ENCODE measurements at regions not wholly inside any gene's neighbourhood (a gene's known extent, or its start where the extent isn't known, plus 50 kb on each side); places are given as distances from the start of the nearest gene placed in this dataset.

DNA sequence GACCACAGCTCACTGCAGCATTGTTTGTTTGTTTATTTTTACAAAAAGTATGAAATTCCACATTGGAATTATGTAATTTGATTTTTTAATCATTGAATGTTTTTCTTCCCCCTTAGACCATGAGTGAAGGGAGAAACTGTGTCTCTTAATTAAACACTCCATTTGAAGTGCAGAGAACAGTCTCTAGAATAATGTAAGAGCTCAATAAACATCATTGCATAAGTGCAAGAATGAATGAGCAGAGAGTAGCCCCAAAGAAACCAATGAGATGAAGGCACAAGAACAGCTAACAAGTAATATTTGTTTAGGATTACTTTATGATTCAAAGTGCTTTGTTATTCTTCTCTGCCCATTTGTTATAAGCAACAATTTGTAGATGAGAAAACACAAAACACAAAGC is 921.3 kb upstream of the LCORL start:
- no peak for TF ChIP-seq CHD2 (IDR thresholded peaks at IDR 0.05; ENCODE audit: low read length, partially characterized antibody)
- no peak for TF ChIP-seq EP300 (IDR thresholded peaks at IDR 0.05; ENCODE audit: borderline replicate concordance in 1 of 2, low read depth in 1 of 2, low read length in 1 of 2)
- no peak for TF ChIP-seq RFX5 (IDR thresholded peaks at IDR 0.05; ENCODE audit: low read length)
- TF ChIP-seq, protein P1, sequence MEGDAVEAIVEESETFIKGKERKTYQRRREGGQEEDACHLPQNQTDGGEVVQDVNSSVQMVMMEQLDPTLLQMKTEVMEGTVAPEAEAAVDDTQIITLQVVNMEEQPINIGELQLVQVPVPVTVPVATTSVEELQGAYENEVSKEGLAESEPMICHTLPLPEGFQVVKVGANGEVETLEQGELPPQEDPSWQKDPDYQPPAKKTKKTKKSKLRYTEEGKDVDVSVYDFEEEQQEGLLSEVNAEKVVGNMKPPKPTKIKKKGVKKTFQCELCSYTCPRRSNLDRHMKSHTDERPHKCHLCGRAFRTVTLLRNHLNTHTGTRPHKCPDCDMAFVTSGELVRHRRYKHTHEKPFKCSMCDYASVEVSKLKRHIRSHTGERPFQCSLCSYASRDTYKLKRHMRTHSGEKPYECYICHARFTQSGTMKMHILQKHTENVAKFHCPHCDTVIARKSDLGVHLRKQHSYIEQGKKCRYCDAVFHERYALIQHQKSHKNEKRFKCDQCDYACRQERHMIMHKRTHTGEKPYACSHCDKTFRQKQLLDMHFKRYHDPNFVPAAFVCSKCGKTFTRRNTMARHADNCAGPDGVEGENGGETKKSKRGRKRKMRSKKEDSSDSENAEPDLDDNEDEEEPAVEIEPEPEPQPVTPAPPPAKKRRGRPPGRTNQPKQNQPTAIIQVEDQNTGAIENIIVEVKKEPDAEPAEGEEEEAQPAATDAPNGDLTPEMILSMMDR (IDR thresholded peaks at IDR 0.05), result no peak
- TF ChIP-seq, protein P2, sequence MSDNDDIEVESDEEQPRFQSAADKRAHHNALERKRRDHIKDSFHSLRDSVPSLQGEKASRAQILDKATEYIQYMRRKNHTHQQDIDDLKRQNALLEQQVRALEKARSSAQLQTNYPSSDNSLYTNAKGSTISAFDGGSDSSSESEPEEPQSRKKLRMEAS (IDR thresholded peaks at IDR 0.05; ENCODE audit: low read depth), result no peak
- TF ChIP-seq, protein P3, sequence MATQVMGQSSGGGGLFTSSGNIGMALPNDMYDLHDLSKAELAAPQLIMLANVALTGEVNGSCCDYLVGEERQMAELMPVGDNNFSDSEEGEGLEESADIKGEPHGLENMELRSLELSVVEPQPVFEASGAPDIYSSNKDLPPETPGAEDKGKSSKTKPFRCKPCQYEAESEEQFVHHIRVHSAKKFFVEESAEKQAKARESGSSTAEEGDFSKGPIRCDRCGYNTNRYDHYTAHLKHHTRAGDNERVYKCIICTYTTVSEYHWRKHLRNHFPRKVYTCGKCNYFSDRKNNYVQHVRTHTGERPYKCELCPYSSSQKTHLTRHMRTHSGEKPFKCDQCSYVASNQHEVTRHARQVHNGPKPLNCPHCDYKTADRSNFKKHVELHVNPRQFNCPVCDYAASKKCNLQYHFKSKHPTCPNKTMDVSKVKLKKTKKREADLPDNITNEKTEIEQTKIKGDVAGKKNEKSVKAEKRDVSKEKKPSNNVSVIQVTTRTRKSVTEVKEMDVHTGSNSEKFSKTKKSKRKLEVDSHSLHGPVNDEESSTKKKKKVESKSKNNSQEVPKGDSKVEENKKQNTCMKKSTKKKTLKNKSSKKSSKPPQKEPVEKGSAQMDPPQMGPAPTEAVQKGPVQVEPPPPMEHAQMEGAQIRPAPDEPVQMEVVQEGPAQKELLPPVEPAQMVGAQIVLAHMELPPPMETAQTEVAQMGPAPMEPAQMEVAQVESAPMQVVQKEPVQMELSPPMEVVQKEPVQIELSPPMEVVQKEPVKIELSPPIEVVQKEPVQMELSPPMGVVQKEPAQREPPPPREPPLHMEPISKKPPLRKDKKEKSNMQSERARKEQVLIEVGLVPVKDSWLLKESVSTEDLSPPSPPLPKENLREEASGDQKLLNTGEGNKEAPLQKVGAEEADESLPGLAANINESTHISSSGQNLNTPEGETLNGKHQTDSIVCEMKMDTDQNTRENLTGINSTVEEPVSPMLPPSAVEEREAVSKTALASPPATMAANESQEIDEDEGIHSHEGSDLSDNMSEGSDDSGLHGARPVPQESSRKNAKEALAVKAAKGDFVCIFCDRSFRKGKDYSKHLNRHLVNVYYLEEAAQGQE (IDR thresholded peaks at IDR 0.05; ENCODE audit: low read depth, low read length), result no peak
- no peak for TF ChIP-seq TEAD4 (IDR thresholded peaks at IDR 0.05; ENCODE audit: borderline replicate concordance, insufficient read depth)

All from SK-N-SH (cell line).